Panc1 (cell line): ENCODE measurements at regions not wholly inside any gene's neighbourhood (a gene's known extent, or its start where the extent isn't known, plus 50 kb on each side); places are given as distances from the start of the nearest gene placed in this dataset.

Experiments used
- ATAC-seq: fragments of 200-7000 bp; cut with Tn5 transposase; 2 replicates; pipeline ENCODE4 v1.9.1; 2020; ENCODE audit warnings: mild to moderate bottlenecking, moderate library complexity
- BruUV-seq: library from RNA; stranded (reverse); fragments of 400-500 nt; replicated peaks from 2 replicates; lab custom pipeline; 2021; lab: Mats Ljungman, UMichigan
- CTCF ChIA-PET: fragments of 300-600 bp; sonication (Branson Sonifier 250); formaldehyde crosslinking; loops from one replicate; lab custom pipeline; 2022; ENCODE audit warnings: antibody characterized with exemption; lab: Charles Lee
- POLR2A ChIA-PET: fragments of 300-600 bp; sonication (Branson Sonifier 250); formaldehyde crosslinking; loops from one replicate; lab custom pipeline; 2022; ENCODE audit warnings: antibody characterized with exemption; lab: Charles Lee
- DNase-seq: peaks from one replicate; pipeline ENCODE4 v3.0.0-alpha.2; 2010; ENCODE audit warnings: low read depth, low spot score
- H3K27ac ChIP-seq: 2 replicates; pipeline ENCODE4 v1.5.1; 2011; ENCODE audit warnings: mild to moderate bottlenecking, low read length, inconsistent platforms
- H3K27me3 ChIP-seq: fragments of 200-500 bp; sonication (Bioruptor generic); 2 replicates; pipeline ENCODE4 v1.6.0; 2014; ENCODE audit warnings: low read length, inconsistent platforms; ENCODE audit not compliant: control insufficient read depth, insufficient read depth
- H3K36me3 ChIP-seq: fragments of 200-500 bp; sonication (Bioruptor generic); 2 replicates; pipeline ENCODE4 v1.5.1; 2014; ENCODE audit warnings: inconsistent platforms, mild to moderate bottlenecking, low read length, moderate library complexity; ENCODE audit not compliant: control insufficient read depth, insufficient read depth
- H3K4me1 ChIP-seq: 2 replicates; pipeline ENCODE4 v1.5.1; 2011; ENCODE audit warnings: inconsistent platforms, mild to moderate bottlenecking, low read length, moderate library complexity; ENCODE audit not compliant: control insufficient read depth, insufficient read depth
- H3K4me3 ChIP-seq, 2 experiments: 2 replicates each; pipeline ENCODE4 v1.5.1; 2011 to 2012; ENCODE audit warnings: low read depth in 2 of 2, low read length in 2 of 2, mild to moderate bottlenecking in 2 of 2, inconsistent platforms in 1 of 2, moderate library complexity in 1 of 2
- H3K9me3 ChIP-seq: fragments of 200-500 bp; sonication (Bioruptor generic); 2 replicates; pipeline ENCODE4 v1.5.1; 2014; ENCODE audit warnings: low read depth, mild to moderate bottlenecking, inconsistent platforms, low read length, moderate library complexity; ENCODE audit not compliant: control insufficient read depth, insufficient read depth
- CTCF ChIP-seq: fragments of 450-650 bp; IDR thresholded peaks from 2 replicates; pipeline ENCODE4 v1.5.1; 2017; ENCODE audit warnings: mild to moderate bottlenecking
- POLR2AphosphoS5 ChIP-seq: IDR thresholded peaks from 2 replicates; pipeline ENCODE4 v1.6.1; 2012; ENCODE audit warnings: mild to moderate bottlenecking, low read depth, low read length, moderate library complexity
- REST ChIP-seq, 2 experiments: IDR thresholded peaks; 2 replicates each; pipeline ENCODE4 v1.6.1; 2011 to 2012; ENCODE audit warnings: low read depth in 2 of 2, control low read depth in 1 of 2, low read length in 1 of 2, mild to moderate bottlenecking in 1 of 2, moderate library complexity in 1 of 2; ENCODE audit not compliant: insufficient read depth in 1 of 2
- SIN3A ChIP-seq: IDR thresholded peaks from 2 replicates; pipeline ENCODE4 v1.6.1; 2012; ENCODE audit warnings: low read depth, mild to moderate bottlenecking, low read length, moderate library complexity, borderline replicate concordance; ENCODE audit not compliant: insufficient read depth
- TCF7L2 ChIP-seq: IDR thresholded peaks from 2 replicates; pipeline ENCODE4 v1.6.1; 2011; ENCODE audit warnings: mild to moderate bottlenecking, low read depth, low read length, inconsistent platforms
- in situ Hi-C: cut with HindIII; loops from 2 replicates; pipeline ENCODE4 v1.10.0; 2016; ENCODE audit warnings: low sequenced_read_pairs, low pct_unique_long_range_greater_than_20kb
- intact Hi-C: fragments of 100-400 bp; cut with micrococcal nuclease; formaldehyde crosslinking; loops from one replicate; pipeline ENCODE4 v1.10.0; 2022; ENCODE audit not compliant: unreplicated experiment

GRCh38 chr2:222802514-222803196, 58.2 kb upstream of the ACSL3 start:
- ATAC-seq (no peak), DNase-seq (no peak)
- H3K27ac ChIP-seq = no peak overlapping the region
- no peaks in the 10 kb centered on the region for H3K9me3 ChIP-seq
- intact Hi-C loops = no loop called here
- POLR2A ChIA-PET = no interaction called here
- no peak overlapping the region for H3K4me3 ChIP-seq
- H3K27me3 ChIP-seq = no peaks in the 10 kb centered on the region
- BruUV-seq = no TSS peak
- no peak for TF ChIP-seq REST (IDR thresholded peaks at IDR 0.05; ENCODE audit: insufficient read depth in 1 of 2, low read depth in 2 of 2, low read length in 1 of 2)
- no peak for TF ChIP-seq POLR2AphosphoS5
- TF ChIP-seq SIN3A = no peak
- no peak for TF ChIP-seq TCF7L2
- no peak for TF ChIP-seq CTCF
- no peaks in the 10 kb centered on the region; the same call in 1 of the 2 replicates for H3K4me1 ChIP-seq
- H3K36me3 ChIP-seq = no peaks in the 10 kb centered on the region
- in situ Hi-C loops = no loop called here
- CTCF ChIA-PET = no interaction called here

- in situ Hi-C loops = no loop called here
- no peak overlapping the region for H3K4me3 ChIP-seq
- DNase-seq (no peak), ATAC-seq (no peak)
- H3K9me3 ChIP-seq = no peaks in the 10 kb centered on the region
- intact Hi-C loops = no loop called here
- H3K36me3 ChIP-seq = no peaks in the 10 kb centered on the region
- TF ChIP-seq CTCF = no peak
- no peak for TF ChIP-seq POLR2AphosphoS5
- TF ChIP-seq REST (IDR thresholded peaks at IDR 0.05; ENCODE audit: insufficient read depth in 1 of 2, low read depth in 2 of 2, low read length in 1 of 2) = no peak
- TF ChIP-seq TCF7L2 = no peak
- no peak for TF ChIP-seq SIN3A
- H3K27me3 ChIP-seq = no peaks in the 10 kb centered on the region
- no peaks in the 10 kb centered on the region; the same call in 1 of the 2 replicates for H3K4me1 ChIP-seq
- no TSS peak for BruUV-seq
- no peak overlapping the region for H3K27ac ChIP-seq
- ChIA-PET CTCF (no interaction called here), POLR2A (no interaction called here)
These were observed 56.5 kb upstream of the ACSL3 start for GRCh38 chr2:222804351-222804750.
